BJ (cell line): ENCODE measurements at regions not wholly inside any gene's neighbourhood (a gene's known extent, or its start where the extent isn't known, plus 50 kb on each side); places are given as distances from the start of the nearest gene placed in this dataset.

ENCODE experiments used
- CTCF ChIA-PET: fragments of 350-600 bp; formaldehyde crosslinking; extraction: SDS; loops from one replicate; lab custom pipeline; 2021; ENCODE audit warnings: antibody characterized with exemption, inconsistent platforms; lab: Yijun Ruan, JAX
- POLR2A ChIA-PET: fragments of 300-600 bp; sonication (Branson Sonifier 250); formaldehyde crosslinking; extraction: SDS; loops from one replicate; lab custom pipeline; 2021; ENCODE audit warnings: antibody characterized with exemption; lab: Charles Lee
- DNase-seq: peaks from one replicate; pipeline ENCODE4 v3.0.0-alpha.2; 2011; ENCODE audit warnings: low read depth
- H3K27me3 ChIP-seq: 2 replicates; pipeline ENCODE4 v1.6.0; 2011; ENCODE audit warnings: low read length; ENCODE audit not compliant: control insufficient read depth, insufficient read depth
- H3K36me3 ChIP-seq: 2 replicates; pipeline ENCODE4 v1.5.1; 2011; ENCODE audit warnings: low read length; ENCODE audit not compliant: control insufficient read depth, insufficient read depth
- H3K4me3 ChIP-seq: 2 replicates; pipeline ENCODE4 v1.5.1; 2011; ENCODE audit warnings: low read depth, mild to moderate bottlenecking, control low read depth, low read length
- TF ChIP-seq, protein P1 (sequence below): IDR thresholded peaks from 2 replicates; pipeline ENCODE4 v1.5.1; 2011; ENCODE audit warnings: low read depth, mild to moderate bottlenecking, control low read depth, inconsistent platforms, low read length, moderate library complexity; ENCODE audit not compliant: insufficient read depth

DNA sequence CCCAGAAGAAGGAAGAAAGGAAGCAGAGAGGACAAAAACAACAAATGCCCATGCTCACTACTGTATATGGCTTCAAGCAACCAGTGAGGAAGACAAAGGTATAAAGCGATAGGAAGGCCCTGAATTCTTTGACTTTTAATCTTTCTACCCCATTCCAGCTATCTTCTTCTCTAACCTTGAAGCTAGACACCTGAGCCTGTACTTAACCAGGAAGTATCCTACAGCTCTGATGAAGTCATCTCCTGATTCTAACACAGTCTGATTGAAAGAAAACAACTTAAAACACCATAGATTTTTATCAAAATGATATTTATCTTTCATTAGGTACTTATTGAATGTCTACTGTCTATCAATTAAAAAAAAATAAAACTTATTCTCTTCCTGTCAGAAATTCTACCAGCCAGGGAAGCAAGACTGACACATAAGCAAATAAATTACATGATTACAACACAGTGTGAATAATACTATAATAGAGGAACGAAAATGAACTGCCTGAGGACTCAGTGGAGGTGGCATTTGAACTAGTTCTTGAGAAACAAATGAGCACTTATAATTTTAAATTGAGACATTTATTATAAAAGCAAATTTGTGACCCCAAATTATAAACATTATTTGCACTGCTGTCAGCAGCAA is 123.3 kb upstream of the ELL2 start:
- DNase-seq: no peak
- TF ChIP-seq, protein P1, sequence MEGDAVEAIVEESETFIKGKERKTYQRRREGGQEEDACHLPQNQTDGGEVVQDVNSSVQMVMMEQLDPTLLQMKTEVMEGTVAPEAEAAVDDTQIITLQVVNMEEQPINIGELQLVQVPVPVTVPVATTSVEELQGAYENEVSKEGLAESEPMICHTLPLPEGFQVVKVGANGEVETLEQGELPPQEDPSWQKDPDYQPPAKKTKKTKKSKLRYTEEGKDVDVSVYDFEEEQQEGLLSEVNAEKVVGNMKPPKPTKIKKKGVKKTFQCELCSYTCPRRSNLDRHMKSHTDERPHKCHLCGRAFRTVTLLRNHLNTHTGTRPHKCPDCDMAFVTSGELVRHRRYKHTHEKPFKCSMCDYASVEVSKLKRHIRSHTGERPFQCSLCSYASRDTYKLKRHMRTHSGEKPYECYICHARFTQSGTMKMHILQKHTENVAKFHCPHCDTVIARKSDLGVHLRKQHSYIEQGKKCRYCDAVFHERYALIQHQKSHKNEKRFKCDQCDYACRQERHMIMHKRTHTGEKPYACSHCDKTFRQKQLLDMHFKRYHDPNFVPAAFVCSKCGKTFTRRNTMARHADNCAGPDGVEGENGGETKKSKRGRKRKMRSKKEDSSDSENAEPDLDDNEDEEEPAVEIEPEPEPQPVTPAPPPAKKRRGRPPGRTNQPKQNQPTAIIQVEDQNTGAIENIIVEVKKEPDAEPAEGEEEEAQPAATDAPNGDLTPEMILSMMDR: no peak
- Histone ChIP-seq H3K4me3 (no peak overlapping the region), H3K36me3 (no peaks in the 10 kb centered on the region), H3K27me3 (no peaks in the 10 kb centered on the region)
- POLR2A ChIA-PET: no interaction called here
- CTCF ChIA-PET: no interaction called here

DNA sequence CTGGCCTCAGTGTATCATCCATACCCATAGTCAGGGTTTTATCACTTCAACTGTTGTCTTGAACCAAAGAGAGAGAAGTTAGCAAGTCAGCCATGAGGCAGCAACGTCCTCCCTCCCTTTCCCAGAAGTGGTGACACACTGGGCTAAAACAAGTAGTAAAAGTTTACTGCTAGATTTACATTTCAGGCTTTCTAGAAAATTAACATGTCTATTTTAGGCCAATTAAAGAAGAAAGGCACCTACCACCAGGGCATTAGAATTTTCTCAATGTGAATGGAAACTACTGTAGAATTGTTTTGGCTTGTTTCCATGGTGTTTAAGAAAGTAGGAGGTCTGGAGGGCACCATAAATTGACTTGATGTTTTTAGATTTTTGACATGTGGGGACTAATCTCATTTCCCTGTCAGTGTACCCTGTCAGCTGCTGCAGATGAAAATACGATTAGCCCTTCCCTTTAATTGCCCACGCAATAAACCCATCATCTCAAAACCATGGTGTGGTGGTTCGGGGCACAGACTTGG is 121.8 kb upstream of the ELL2 start:
- Histone ChIP-seq H3K4me3 (no peak overlapping the region), H3K36me3 (no peaks in the 10 kb centered on the region), H3K27me3 (no peaks in the 10 kb centered on the region)
- ChIA-PET CTCF (interaction anchor here (0.6 kb wide), 1 partner anchor 14 kb away, joined by 3 read pairs; no protein-coding TSS in a partner anchor), POLR2A (no interaction called here)
- DNase-seq: no peak
- TF ChIP-seq, protein P1: no peak

DNA sequence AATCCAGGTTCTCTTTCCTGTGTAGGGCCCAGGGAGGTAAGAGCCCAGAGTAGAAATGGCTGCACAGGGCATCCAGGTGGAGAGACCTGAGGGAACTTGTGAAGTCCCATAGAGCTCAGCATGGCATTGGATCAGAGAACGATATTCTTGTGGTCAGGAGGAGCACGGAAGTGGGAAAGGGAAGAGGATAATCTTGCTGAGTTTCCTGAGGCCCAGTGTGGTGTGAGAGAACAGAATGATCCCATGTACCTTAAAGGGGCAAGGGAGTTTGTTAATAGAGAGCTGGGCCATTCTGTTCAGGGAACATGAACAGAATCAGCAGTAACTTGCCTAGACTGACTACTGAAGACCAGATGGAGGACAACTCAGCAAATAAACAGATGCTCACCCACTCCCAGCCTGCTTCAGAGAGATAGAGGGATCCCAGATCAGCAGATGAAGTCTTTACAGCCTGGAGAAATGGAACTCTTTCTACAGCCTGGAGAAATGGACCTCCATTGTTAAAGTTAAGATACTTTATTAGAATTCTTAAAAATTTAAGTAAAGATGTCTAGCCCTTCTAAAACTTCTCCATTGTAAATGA is 119.7 kb upstream of the ELL2 start:
- ChIA-PET CTCF (interaction anchor here (1.3 to 2.2 kb wide), 3 partner anchors 11 to 14 kb away, joined by 5 to 6 read pairs (median 5); no protein-coding TSS in a partner anchor), POLR2A (no interaction called here)
- Histone ChIP-seq H3K27me3 (no peaks in the 10 kb centered on the region), H3K36me3 (no peaks in the 10 kb centered on the region), H3K4me3 (no peak overlapping the region)
- no peak for DNase-seq
- TF ChIP-seq, protein P1: no peak

DNA sequence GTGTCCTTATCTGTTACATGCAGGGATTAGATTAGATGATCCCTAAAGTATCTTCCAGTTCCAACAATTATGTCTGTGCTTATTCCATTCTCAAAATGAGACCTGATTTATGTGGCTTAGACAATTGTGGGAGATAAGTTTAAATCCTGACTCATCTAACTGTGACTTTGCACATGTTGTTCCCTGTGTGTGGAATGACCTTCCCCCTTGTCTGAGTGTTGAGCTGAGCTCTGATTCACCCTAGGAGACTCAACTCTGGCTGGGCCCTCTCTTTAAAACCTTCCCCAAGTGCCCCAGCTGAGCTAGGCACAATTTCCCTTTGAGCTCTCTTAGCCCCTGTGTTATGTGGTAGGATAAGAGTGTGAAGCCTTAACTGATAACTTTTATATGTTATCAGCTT is 118.9 kb upstream of the ELL2 start:
- DNase-seq: peak; percentile 26
- TF ChIP-seq, protein P1: no peak
- ChIA-PET POLR2A (interaction anchor here (0.6 kb wide), 1 partner anchor 434 kb away, joined by 3 read pairs; the partner anchor contains the start of gene RFESD), CTCF (interaction anchor here (1.4 to 2.2 kb wide), 2 partner anchors 13 to 15 kb away, joined by 5 to 6 read pairs; no protein-coding TSS in a partner anchor)
- Histone ChIP-seq H3K27me3 (no peaks in the 10 kb centered on the region), H3K4me3 (no peak overlapping the region), H3K36me3 (no peaks in the 10 kb centered on the region)

DNA sequence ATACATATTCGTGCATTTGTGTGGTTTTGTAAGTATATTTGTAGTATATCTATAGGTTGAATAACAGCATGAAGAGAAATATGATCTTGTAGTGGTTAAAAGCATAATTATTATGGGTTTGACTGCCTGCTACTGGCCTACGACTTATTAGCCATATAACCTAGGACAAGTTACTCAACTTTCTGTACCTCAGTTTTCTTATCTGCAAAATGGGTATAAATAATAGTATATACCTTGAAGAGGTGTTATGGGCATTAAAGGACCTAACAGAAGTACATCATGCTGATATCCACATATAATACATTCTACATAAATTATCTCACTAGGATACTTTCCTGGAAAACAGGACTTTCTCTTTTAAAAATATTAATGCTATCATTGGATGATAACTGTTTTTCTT is 118.3 kb upstream of the ELL2 start:
- TF ChIP-seq, protein P1: no peak
- DNase-seq: no peak
- POLR2A ChIA-PET: no interaction called here
- CTCF ChIA-PET: interaction anchor here (0.8 to 1.4 kb wide), 2 partner anchors 12 to 13 kb away, joined by 3 to 5 read pairs; no protein-coding TSS in a partner anchor
- Histone ChIP-seq H3K4me3 (no peak overlapping the region), H3K36me3 (no peaks in the 10 kb centered on the region), H3K27me3 (no peaks in the 10 kb centered on the region)
